NCI-H748 (cell line): ENCODE measurements at regions not wholly inside any gene's neighbourhood (a gene's known extent, or its start where the extent isn't known, plus 50 kb on each side); places are given as distances from the start of the nearest gene placed in this dataset.
"Not testable (repeated sequence)": the region's sequence is repeated elsewhere in the genome, so short reads cannot be mapped to it uniquely, and the experiment has no call there.

Experiments used
- DNase-seq: peaks from one replicate; lab custom pipeline; 2025; ENCODE audit not compliant: unreplicated experiment; lab: John Stamatoyannopoulos, UW

GRCh38 chr18:79595876-79596374, 83.7 kb upstream of the CTDP1 start:
- no peak for DNase-seq

- DNase-seq, result no peak
Measured at GRCh38 chr18:79596446-79597175, 83.0 kb upstream of the CTDP1 start.

- DNase-seq, result no peak
Measured at GRCh38 chr18:79597176-79597830, 82.3 kb upstream of the CTDP1 start.

GRCh38 chr18:79597831-79598632, 81.6 kb upstream of the CTDP1 start:
- peak; percentile 72 for DNase-seq

GRCh38 chr18:79598633-79599175, 80.9 kb upstream of the CTDP1 start:
- DNase-seq, result no peak

- DNase-seq, result no peak
Measured at GRCh38 chr18:79599441-79599931, 80.1 kb upstream of the CTDP1 start.

GRCh38 chr18:79600141-79600540, 79.5 kb upstream of the CTDP1 start:
- no peak for DNase-seq

GRCh38 chr18:79600596-79600995, 79.0 kb upstream of the CTDP1 start:
- DNase-seq, result no peak

GRCh38 chr18:79601234-79601633, 78.4 kb upstream of the CTDP1 start:
- no peak for DNase-seq

GRCh38 chr18:79603321-79604204, 76.0 kb upstream of the CTDP1 start:
- no peak for DNase-seq

- DNase-seq, result no peak
Measured at GRCh38 chr18:79604205-79604912, 75.2 kb upstream of the CTDP1 start.

GRCh38 chr18:79604913-79605880, 74.4 kb upstream of the CTDP1 start:
- no peak for DNase-seq

GRCh38 chr18:79606071-79606470, 73.5 kb upstream of the CTDP1 start:
- not testable (repeated sequence) for DNase-seq

GRCh38 chr18:79606621-79607331, 72.8 kb upstream of the CTDP1 start:
- DNase-seq, result no peak

GRCh38 chr18:79607361-79607952, 72.1 kb upstream of the CTDP1 start:
- DNase-seq, result no peak

- no peak for DNase-seq
Measured at GRCh38 chr18:79608069-79608468, 71.5 kb upstream of the CTDP1 start.

GRCh38 chr18:79608535-79608934, 71.1 kb upstream of the CTDP1 start:
- no peak for DNase-seq
